ENCODE measurements at regions not wholly inside any gene's neighbourhood (a gene's known extent, or its start where the extent isn't known, plus 50 kb on each side); places are given as distances from the start of the nearest gene placed in this dataset.
"Not testable (repeated sequence)": the region's sequence is repeated elsewhere in the genome, so short reads cannot be mapped to it uniquely, and the experiment has no call there.

DNA sequence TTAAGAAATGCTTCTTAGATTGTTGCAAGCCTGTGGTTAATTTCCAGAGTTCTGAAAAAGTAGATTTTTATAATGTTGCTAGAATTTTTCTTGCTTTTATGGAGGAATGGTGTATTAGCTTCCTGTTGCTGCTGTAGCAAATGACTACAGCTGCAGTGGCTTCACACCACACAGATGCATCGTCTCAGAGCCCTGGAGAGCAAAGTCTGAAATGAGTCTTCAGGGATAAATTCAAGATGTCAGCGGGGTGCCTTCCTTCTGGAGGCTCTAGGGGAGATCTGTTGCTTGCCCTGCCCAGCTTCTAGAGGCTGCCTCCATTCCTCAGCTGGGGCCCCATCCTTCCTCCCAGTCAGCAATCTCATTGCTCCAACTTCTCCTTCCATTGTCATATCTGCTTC, 187.8 kb downstream of the ZNF516 start:
- Mint-ChIP-seq H3K4me3 (no peak overlapping the region), H3K27ac (no peak overlapping the region), H3K36me3 (no peaks in the 10 kb centered on the region), H3K27me3 (peaks cover 6% of the 10 kb centered on the region), H3K4me1 (ENCODE audit: low read depth) (no peaks in the 10 kb centered on the region), H3K9me3 (no peaks in the 10 kb centered on the region)
- CTCF ChIA-PET = interaction anchor here (0.6 to 1.4 kb wide), 2 partner anchors 8 to 136 kb away, joined by 3 read pairs; no protein-coding TSS in a partner anchor
- intact Hi-C loops (cut with micrococcal nuclease) = no loop called here
- POLR2A ChIA-PET = no interaction called here
- no peak for DNase-seq

DNA sequence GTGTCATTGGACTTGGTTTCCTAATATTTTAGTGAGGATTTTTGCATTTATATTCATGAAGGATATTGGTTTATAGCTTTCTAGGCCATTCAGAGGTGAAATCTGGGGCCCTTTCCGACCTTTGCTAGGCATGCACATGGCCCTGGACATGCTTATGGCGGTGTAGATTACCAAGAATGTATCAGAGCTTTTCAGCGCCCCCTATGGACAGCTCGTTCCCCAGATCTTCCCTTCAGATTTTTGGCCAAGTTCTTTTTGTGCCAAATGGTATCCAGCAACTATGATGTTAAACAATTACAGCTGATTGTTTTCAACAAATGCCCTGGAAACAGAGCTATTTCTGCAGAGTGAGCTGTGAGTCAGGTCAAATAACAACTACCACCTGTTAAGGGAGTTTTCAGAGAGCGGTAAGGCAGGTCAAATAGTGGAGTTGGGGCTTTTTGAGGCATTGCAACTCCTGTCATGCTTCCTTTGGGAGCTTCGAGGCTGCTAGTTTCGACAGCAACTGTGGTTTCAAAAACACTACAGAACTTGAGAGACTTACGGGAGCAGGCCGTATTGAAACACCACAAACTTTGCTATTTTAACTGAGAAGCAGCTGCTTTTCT, 188.3 kb downstream of the ZNF516 start:
- no peak for DNase-seq
- Mint-ChIP-seq H3K9me3 (no peaks in the 10 kb centered on the region), H3K27me3 (peaks cover 6% of the 10 kb centered on the region), H3K4me3 (no peak overlapping the region), H3K36me3 (no peaks in the 10 kb centered on the region), H3K27ac (no peak overlapping the region), H3K4me1 (ENCODE audit: low read depth) (no peaks in the 10 kb centered on the region)
- ChIA-PET CTCF (interaction anchor here (0.6 to 1.4 kb wide), 2 partner anchors 9 to 136 kb away, joined by 3 read pairs; no protein-coding TSS in a partner anchor), POLR2A (no interaction called here)
- intact Hi-C loops (cut with micrococcal nuclease) = no loop called here

DNA sequence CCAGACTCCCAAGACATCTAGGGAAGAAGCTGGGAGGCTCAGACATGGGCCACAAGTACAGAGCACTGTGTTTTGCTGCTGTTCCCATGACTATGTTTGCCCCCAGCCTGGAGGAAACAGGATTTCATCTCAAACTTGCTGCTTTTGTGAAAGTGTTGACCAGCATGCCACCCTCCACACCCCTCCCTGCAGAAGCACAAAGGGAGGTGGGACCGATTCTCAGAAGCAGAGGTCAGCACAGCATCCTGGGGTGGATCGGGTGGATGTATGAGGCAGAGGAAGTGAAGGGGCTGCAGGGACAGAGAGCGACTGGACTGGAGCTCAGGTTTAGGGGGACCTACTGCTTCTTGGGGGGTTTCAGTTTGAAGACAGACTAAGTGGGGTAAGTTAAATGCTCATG, 209.2 kb downstream of the ZNF516 start:
- H3K4me1 Mint-ChIP-seq (ENCODE audit: low read depth) = no peaks in the 10 kb centered on the region
- intact Hi-C loops (cut with micrococcal nuclease) = loop anchor here (1.0 kb wide), 1 partner anchor 21 kb away; no protein-coding TSS in a partner anchor
- no peak for DNase-seq
- no peak overlapping the region for H3K27ac Mint-ChIP-seq
- H3K36me3 Mint-ChIP-seq = no peaks in the 10 kb centered on the region
- peaks cover 5% of the 10 kb centered on the region for H3K9me3 Mint-ChIP-seq
- H3K4me3 Mint-ChIP-seq = no peak overlapping the region
- POLR2A ChIA-PET = no interaction called here
- CTCF ChIA-PET = no interaction called here
- peaks cover 17% of the 10 kb centered on the region for H3K27me3 Mint-ChIP-seq

DNA sequence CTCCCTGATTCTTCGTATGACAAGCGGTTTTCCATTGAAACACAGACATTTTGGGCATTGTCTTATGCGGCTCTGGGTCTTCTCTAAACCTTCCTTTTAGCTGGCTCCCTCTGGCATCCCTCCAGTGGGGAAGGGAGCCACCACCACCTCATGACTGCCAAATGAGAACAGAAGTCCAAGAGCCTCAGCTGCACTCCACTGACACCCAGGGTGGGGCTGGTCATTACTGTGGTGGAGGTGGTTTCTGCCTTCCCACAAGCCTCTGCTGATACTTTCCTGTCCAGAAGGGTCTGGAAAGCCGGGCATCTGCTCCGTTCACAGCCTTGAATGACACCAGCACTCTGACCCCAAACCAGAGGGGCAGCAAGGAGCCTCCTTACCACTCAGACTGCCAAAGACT, 213.5 kb downstream of the ZNF516 start:
- H3K4me1 Mint-ChIP-seq (ENCODE audit: low read depth) = no peaks in the 10 kb centered on the region
- POLR2A ChIA-PET = interaction anchor here (0.6 kb wide), 1 partner anchor 621 kb away, joined by 3 read pairs; no protein-coding TSS in a partner anchor
- H3K27ac Mint-ChIP-seq = no peak overlapping the region
- H3K27me3 Mint-ChIP-seq = peaks cover 15% of the 10 kb centered on the region
- H3K36me3 Mint-ChIP-seq = no peaks in the 10 kb centered on the region
- CTCF ChIA-PET = no interaction called here
- intact Hi-C loops (cut with micrococcal nuclease) = no loop called here
- no peak for DNase-seq
- H3K4me3 Mint-ChIP-seq = no peak overlapping the region
- peaks cover 2% of the 10 kb centered on the region for H3K9me3 Mint-ChIP-seq

DNA sequence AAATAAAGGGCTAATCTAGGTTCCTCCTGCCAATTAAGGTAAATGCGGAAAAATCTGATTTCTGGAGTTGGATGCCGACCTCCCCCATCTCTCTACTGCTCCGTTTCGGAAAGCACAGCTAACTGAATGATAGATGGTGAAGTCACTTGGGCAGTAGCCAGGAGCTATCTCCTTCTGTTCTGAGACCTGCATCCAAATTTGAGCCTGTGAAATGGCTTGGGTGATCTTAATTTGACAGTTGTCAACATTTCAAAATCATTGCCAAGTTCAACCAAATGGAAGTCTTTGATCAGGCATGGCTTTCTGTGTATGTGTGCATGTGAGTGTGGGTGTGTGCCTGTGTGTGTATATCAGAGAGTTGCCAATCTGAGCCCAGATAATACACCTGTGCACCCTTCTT, 217.2 kb downstream of the ZNF516 start:
- CTCF ChIA-PET = no interaction called here
- intact Hi-C loops (cut with micrococcal nuclease) = no loop called here
- no peaks in the 10 kb centered on the region for H3K4me1 Mint-ChIP-seq (ENCODE audit: low read depth)
- POLR2A ChIA-PET = no interaction called here
- H3K27ac Mint-ChIP-seq = no peak overlapping the region
- no peak for DNase-seq
- H3K27me3 Mint-ChIP-seq = peaks cover 1% of the 10 kb centered on the region
- H3K9me3 Mint-ChIP-seq = peaks cover 2% of the 10 kb centered on the region
- H3K4me3 Mint-ChIP-seq = no peak overlapping the region
- no peaks in the 10 kb centered on the region for H3K36me3 Mint-ChIP-seq

DNA sequence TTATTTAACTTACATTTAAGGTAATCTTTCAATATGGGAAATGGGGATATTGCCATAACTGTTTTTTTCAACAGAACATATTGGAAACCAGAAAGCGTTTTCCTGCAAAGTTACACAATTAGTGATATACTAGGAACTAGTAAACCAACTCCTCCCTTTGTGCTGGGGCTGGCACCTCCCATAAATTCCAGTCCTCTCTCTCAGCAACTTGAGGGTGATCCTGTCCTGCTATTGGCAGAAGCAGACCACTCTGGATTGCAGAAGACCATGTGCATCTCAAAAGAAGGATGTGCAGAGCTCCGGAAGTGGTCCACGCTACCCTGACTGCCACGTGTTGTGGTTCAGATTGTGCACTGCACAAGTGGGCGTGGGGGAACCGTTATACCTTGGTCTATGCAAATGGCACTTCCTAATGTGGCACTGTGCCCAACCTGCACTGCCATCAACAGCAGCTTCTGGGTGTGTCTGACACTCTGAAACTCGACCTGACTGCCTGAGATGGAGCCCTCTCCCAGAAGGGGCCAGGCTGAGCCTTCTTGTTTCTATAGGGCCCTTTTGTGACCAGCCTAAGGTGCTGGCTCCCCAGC, 219.2 kb downstream of the ZNF516 start:
- no peak overlapping the region for H3K4me3 Mint-ChIP-seq
- intact Hi-C loops (cut with micrococcal nuclease) = no loop called here
- H3K27me3 Mint-ChIP-seq = peaks cover 1% of the 10 kb centered on the region
- ChIA-PET POLR2A (no interaction called here), CTCF (no interaction called here)
- H3K27ac Mint-ChIP-seq = no peak overlapping the region
- no peaks in the 10 kb centered on the region for H3K9me3 Mint-ChIP-seq
- no peak for DNase-seq
- no peaks in the 10 kb centered on the region for H3K4me1 Mint-ChIP-seq (ENCODE audit: low read depth)
- H3K36me3 Mint-ChIP-seq = no peaks in the 10 kb centered on the region

DNA sequence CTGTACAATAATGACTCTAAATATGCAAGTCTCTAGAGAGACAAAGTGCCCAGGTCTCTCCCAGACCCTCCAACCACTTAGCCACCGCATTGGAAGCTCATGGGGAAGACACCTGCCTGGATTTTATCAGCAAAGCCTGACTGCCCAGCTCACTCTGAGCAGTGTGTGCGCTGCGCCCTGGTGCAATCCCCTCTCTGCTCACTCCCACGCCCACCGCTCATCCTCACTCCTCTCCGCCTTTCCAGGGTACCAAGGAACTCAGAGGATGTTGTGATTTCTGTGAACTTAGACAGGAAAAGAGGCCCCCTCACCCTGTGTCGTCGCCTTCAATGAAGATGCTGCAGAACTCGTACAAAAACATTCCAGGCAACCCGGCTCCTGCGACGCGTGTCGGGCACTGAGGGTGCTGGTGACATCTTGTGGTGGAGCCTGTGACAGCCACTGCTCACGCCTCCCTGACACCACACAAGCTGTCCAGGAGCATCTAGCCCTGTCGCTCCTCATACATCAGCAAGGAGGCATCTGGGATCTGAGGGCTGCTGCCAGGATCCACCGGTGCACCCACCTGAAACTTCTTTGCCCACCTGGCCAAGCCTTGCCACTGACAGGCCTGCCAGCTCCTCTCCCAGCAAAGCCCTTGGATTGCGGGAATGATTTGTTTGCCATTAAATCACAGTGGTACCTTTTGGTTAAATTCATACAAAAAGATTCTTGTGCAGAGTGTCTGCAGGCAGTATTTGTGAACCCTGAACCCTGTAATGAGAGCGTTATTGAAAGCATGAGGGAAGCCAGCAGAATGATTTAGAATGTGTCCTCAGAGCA, 220.4 kb downstream of the ZNF516 start:
- CTCF ChIA-PET = no interaction called here
- no peak overlapping the region for H3K27ac Mint-ChIP-seq
- H3K9me3 Mint-ChIP-seq = no peaks in the 10 kb centered on the region
- POLR2A ChIA-PET = no interaction called here
- no peaks in the 10 kb centered on the region for H3K4me1 Mint-ChIP-seq (ENCODE audit: low read depth)
- H3K36me3 Mint-ChIP-seq = no peaks in the 10 kb centered on the region
- intact Hi-C loops (cut with micrococcal nuclease) = no loop called here
- H3K4me3 Mint-ChIP-seq = no peak overlapping the region
- DNase-seq = no peak
- H3K27me3 Mint-ChIP-seq = peaks cover 1% of the 10 kb centered on the region

DNA sequence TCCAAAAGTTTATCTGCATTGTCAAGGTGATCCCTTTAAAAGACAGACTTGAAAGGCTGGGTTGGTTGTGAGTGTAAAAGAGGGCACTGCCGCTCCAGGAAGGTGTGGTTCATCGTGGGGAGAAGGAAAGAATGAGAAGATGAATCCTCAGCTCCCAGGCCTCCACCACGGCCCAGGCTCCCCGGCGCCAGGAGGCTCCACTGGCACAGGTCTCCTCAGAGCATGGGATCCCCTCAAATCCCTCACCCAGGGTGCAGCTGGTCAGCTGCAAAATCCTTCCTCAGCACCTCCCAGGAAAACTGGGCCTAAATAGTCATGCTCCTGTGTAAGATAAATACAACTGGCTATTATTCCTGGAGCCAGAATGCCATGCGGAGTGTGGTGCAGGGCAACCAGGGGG, 221.1 kb downstream of the ZNF516 start:
- H3K27me3 Mint-ChIP-seq = peaks cover 1% of the 10 kb centered on the region
- ChIA-PET POLR2A (no interaction called here), CTCF (no interaction called here)
- no peaks in the 10 kb centered on the region for H3K9me3 Mint-ChIP-seq
- H3K4me3 Mint-ChIP-seq = no peak overlapping the region
- no peaks in the 10 kb centered on the region for H3K36me3 Mint-ChIP-seq
- H3K4me1 Mint-ChIP-seq (ENCODE audit: low read depth) = no peaks in the 10 kb centered on the region
- no peak overlapping the region for H3K27ac Mint-ChIP-seq
- no peak for DNase-seq
- intact Hi-C loops (cut with micrococcal nuclease) = no loop called here

DNA sequence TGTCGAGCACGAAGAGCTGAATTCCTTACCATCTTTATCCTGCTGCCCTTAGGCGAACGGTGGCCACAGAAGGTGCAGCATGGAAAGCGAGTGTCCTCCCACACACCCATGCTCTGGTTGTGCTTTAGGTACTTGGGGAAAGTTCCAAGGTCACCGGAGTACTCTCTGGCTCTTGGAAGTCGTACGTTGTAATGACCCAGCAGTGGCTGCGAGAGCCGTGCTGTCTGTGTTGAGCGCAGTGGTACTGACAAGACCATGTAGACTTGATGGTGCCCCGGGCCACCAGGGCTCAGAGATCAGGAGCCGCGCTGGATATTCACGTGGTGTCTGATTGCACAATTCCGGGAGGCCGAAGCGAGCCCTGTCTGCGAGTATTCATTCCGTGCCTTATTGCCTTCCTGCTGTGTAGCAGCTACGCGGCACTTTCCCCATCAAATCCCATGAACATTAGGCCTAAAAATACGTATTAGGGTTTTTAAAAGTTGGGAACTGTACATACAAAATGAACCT, 222.0 kb downstream of the ZNF516 start:
- Mint-ChIP-seq H3K9me3 (no peaks in the 10 kb centered on the region), H3K4me1 (ENCODE audit: low read depth) (no peaks in the 10 kb centered on the region), H3K4me3 (no peak overlapping the region), H3K27me3 (peaks cover 3% of the 10 kb centered on the region), H3K36me3 (no peaks in the 10 kb centered on the region), H3K27ac (no peak overlapping the region)
- ChIA-PET POLR2A (no interaction called here), CTCF (no interaction called here)
- intact Hi-C loops (cut with micrococcal nuclease) = no loop called here
- no peak for DNase-seq

DNA sequence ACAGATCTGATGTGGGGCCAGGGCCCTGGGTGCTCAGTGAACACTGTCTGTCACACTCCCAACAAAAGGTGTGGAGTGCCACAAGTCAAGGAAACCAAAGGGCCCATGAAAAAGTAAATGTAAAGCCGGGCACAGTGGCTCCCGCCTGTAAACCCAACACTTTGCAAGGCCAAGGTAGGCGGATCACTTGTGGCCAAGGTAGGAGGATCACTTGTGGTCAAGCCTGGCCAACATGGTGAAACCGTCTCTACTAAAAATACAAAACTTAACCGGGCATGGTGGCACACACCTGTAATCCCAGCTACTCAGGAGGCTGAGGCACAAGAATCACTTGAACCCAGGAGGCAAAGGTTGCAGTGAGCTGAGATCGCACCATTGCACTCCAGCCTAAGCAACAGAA, 227.6 kb downstream of the ZNF516 start:
- H3K4me3 Mint-ChIP-seq, CTCF ChIA-PET: not testable (repeated sequence)

DNA sequence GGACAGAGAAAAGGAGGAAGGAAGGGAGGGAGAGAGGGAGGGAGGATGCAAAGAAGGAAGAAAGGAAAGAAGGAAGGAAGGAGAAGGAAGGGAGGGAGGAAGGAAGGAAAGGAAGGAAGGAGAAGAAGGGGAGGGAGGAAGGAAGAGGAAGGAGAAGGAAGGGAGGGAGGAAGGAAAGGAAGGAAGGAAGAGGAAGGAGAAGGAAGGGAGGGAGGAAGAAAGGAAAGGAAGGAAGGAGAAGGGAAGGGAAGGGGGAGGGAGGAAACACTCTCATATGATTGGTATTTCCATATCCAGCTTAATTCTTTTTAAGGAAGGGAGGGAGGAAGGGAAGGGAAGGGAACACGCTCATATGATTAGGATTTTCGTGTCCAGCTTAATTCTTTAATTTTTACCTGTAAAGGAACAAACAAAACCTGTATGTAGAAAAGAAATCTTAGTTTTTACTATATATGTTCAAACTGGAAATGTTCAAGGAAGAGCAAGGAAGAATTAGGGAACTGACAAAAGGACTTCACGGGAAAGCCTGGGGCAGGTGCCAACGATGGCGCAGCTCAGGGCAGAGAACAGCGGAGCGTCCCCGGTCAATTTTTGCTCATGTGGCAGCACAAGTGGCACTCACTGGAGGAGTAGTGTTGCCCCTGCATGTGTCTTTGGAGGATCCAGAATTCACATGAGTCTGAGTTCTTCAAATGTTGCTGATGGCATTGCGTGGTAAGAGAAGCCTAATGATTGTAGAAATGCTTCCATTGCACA, 228.6 kb downstream of the ZNF516 start:
- POLR2A ChIA-PET = no interaction called here
- Mint-ChIP-seq H3K27ac (no peak overlapping the region), H3K36me3 (no peaks in the 10 kb centered on the region), H3K27me3 (peaks cover 6% of the 10 kb centered on the region), H3K9me3 (no peaks in the 10 kb centered on the region), H3K4me1 (ENCODE audit: low read depth) (no peaks in the 10 kb centered on the region), H3K4me3 (no peak overlapping the region)
- intact Hi-C loops (cut with micrococcal nuclease) = no loop called here
- no peak for DNase-seq
- CTCF ChIA-PET = no interaction called here

More for the DNA sequence above, 227.6 kb downstream of the ZNF516 start:
- H3K36me3 Mint-ChIP-seq; H3K27ac Mint-ChIP-seq; POLR2A ChIA-PET; H3K4me1 Mint-ChIP-seq (ENCODE audit: low read depth); H3K9me3 Mint-ChIP-seq; H3K27me3 Mint-ChIP-seq; DNase-seq; intact Hi-C loops (cut with micrococcal nuclease): not testable (repeated sequence)

DNA sequence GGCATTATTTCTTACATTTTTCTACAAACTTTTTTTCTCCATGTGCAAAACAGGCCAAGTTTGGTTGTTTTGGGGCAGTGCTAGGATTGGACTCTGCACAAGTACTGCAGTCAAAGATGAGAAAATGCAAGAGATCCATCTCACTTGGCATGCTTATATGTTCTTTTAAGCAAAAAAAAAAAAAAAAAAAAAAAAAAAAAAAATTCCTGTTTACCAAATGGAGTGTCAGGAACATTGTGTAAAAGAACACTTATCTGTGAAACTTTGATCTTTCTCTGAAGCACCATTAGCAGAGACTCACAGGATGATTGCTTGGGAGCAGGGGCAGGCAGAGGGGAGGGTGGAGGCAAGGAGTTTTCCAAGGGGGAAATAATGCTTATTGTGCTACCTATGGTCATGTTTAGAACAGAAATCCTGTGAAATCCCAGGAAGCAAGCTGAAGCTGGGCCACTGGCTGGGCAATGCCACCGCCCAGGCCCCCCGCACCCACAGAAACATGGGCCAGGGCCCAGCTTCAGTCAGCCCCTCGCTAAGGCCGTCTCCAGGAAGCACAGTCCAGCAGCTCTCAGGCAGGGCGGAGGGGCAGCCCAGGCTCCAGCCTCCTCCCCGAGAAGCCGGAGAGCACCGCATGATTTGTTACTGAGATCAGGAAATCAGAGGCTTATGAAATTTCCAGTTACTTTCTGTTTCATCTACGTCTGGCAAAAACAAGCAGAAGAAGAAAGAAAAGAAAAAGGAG, 229.4 kb downstream of the ZNF516 start:
- H3K4me1 Mint-ChIP-seq (ENCODE audit: low read depth) = no peaks in the 10 kb centered on the region
- H3K27me3 Mint-ChIP-seq = peaks cover 6% of the 10 kb centered on the region
- ChIA-PET CTCF (no interaction called here), POLR2A (no interaction called here)
- no peak overlapping the region for H3K4me3 Mint-ChIP-seq
- no peaks in the 10 kb centered on the region for H3K36me3 Mint-ChIP-seq
- H3K9me3 Mint-ChIP-seq = no peaks in the 10 kb centered on the region
- intact Hi-C loops (cut with micrococcal nuclease) = loop anchor here (1.0 kb wide), 1 partner anchor 21 kb away; no protein-coding TSS in a partner anchor
- H3K27ac Mint-ChIP-seq = no peak overlapping the region
- no peak for DNase-seq
